ENCODE measurements at regions not wholly inside any gene's neighbourhood (a gene's known extent, or its start where the extent isn't known, plus 50 kb on each side); places are given as distances from the start of the nearest gene placed in this dataset.

GRCh38 chr11:115672999-115673411, 168.8 kb upstream of the CADM1 start:
- H3K4me3 Mint-ChIP-seq: peak overlapping the region in 1 of 3 experiments; percentile 6
- H3K27ac Mint-ChIP-seq: peak overlapping the region in 2 of 3 experiments; percentile 41 to 47
- H3K4me1 Mint-ChIP-seq: peaks cover 53% of the 10 kb centered on the region
- peaks cover 30% of the 10 kb centered on the region for H3K27me3 Mint-ChIP-seq (ENCODE audit: low read depth)
- no peaks in the 10 kb centered on the region for H3K9me3 Mint-ChIP-seq
- H3K36me3 Mint-ChIP-seq (ENCODE audit: low read depth): no peaks in the 10 kb centered on the region
- no peak for TF ChIP-seq CTCF (IDR thresholded peaks at IDR 0.05; ENCODE audit: unreplicated experiment in 3 of 3)

- H3K4me1 Mint-ChIP-seq: peaks cover 53% of the 10 kb centered on the region
- H3K4me3 Mint-ChIP-seq: no peak overlapping the region
- TF ChIP-seq CTCF (IDR thresholded peaks at IDR 0.05; ENCODE audit: unreplicated experiment in 3 of 3): no peak
- H3K27me3 Mint-ChIP-seq (ENCODE audit: low read depth): peaks cover 30% of the 10 kb centered on the region
- H3K27ac Mint-ChIP-seq: no peak overlapping the region
- H3K36me3 Mint-ChIP-seq (ENCODE audit: low read depth): no peaks in the 10 kb centered on the region
- no peaks in the 10 kb centered on the region for H3K9me3 Mint-ChIP-seq
Observed at GRCh38 chr11:115672412-115672811, 168.2 kb upstream of the CADM1 start.

- H3K27me3 Mint-ChIP-seq (ENCODE audit: low read depth): peaks cover 27% of the 10 kb centered on the region
Observed at GRCh38 chr11:115670538-115671205, 166.5 kb upstream of the CADM1 start.

GRCh38 chr11:115665958-115666357, 161.7 kb upstream of the CADM1 start:
- Mint-ChIP-seq H3K4me3 (no peak overlapping the region), H3K27me3 (ENCODE audit: low read depth) (peaks cover 39% of the 10 kb centered on the region), H3K9me3 (no peaks in the 10 kb centered on the region), H3K27ac (peak overlapping the region in 1 of 3 experiments; percentile 25), H3K36me3 (ENCODE audit: low read depth) (no peaks in the 10 kb centered on the region), H3K4me1 (peaks cover 24% of the 10 kb centered on the region)
- TF ChIP-seq CTCF (IDR thresholded peaks at IDR 0.05; ENCODE audit: unreplicated experiment in 3 of 3): no peak

More at GRCh38 chr11:115670538-115671205, 166.5 kb upstream of the CADM1 start:
- no peaks in the 10 kb centered on the region for H3K9me3 Mint-ChIP-seq
- H3K4me3 Mint-ChIP-seq: no peak overlapping the region
- peaks cover 51% of the 10 kb centered on the region for H3K4me1 Mint-ChIP-seq
- no peak overlapping the region for H3K27ac Mint-ChIP-seq
- H3K36me3 Mint-ChIP-seq (ENCODE audit: low read depth): no peaks in the 10 kb centered on the region
- TF ChIP-seq CTCF (IDR thresholded peaks at IDR 0.05; ENCODE audit: unreplicated experiment in 3 of 3): no peak

- Mint-ChIP-seq H3K27ac (no peak overlapping the region), H3K36me3 (ENCODE audit: low read depth) (no peaks in the 10 kb centered on the region), H3K4me1 (peaks cover 21% of the 10 kb centered on the region), H3K4me3 (no peak overlapping the region), H3K9me3 (no peaks in the 10 kb centered on the region), H3K27me3 (ENCODE audit: low read depth) (peaks cover 45% of the 10 kb centered on the region)
- TF ChIP-seq CTCF (IDR thresholded peaks at IDR 0.05; ENCODE audit: unreplicated experiment in 3 of 3): no peak
Observed at GRCh38 chr11:115665175-115665821, 161.1 kb upstream of the CADM1 start.

- Mint-ChIP-seq H3K4me3 (no peak overlapping the region), H3K27me3 (ENCODE audit: low read depth) (peaks cover 47% of the 10 kb centered on the region), H3K27ac (no peak overlapping the region), H3K9me3 (no peaks in the 10 kb centered on the region), H3K4me1 (peaks cover 26% of the 10 kb centered on the region), H3K36me3 (ENCODE audit: low read depth) (no peaks in the 10 kb centered on the region)
- no peak for TF ChIP-seq CTCF (IDR thresholded peaks at IDR 0.05; ENCODE audit: unreplicated experiment in 3 of 3)
Observed at GRCh38 chr11:115664313-115664712, 160.1 kb upstream of the CADM1 start.
